Superior temporal gyrus (tissue), 1 donor: ENCODE measurements at regions not wholly inside any gene's neighbourhood (a gene's known extent, or its start where the extent isn't known, plus 50 kb on each side); places are given as distances from the start of the nearest gene placed in this dataset.

Experiments
- DNase-seq: peaks from one replicate; pipeline ENCODE4 v3.0.0-alpha.2; 2016; ENCODE audit errors: extremely low spot score

GRCh38 chr18:53754154-53754553, 470.3 kb downstream of the MBD2 start:
- no peak for DNase-seq

- no peak for DNase-seq
These were observed 470.9 kb downstream of the MBD2 start for GRCh38 chr18:53753601-53754000.

GRCh38 chr18:53752781-53753367, 471.6 kb downstream of the MBD2 start:
- DNase-seq, result no peak

- DNase-seq, result no peak
These were observed 474.7 kb downstream of the MBD2 start for GRCh38 chr18:53749766-53750165.

GRCh38 chr18:53747663-53748160, 476.8 kb downstream of the MBD2 start:
- no peak for DNase-seq

GRCh38 chr18:53747210-53747609, 477.3 kb downstream of the MBD2 start:
- no peak for DNase-seq

GRCh38 chr18:53745986-53746385, 478.5 kb downstream of the MBD2 start:
- no peak for DNase-seq

GRCh38 chr18:53745224-53745967, 479.1 kb downstream of the MBD2 start:
- DNase-seq, result no peak

GRCh38 chr18:53739700-53740099, 484.8 kb downstream of the MBD2 start:
- DNase-seq, result no peak

GRCh38 chr18:53735526-53735925, 488.9 kb downstream of the MBD2 start:
- no peak for DNase-seq

- no peak for DNase-seq
These were observed 509.1 kb downstream of the MBD2 start for GRCh38 chr18:53715243-53715853.

- DNase-seq, result no peak
These were observed 514.4 kb downstream of the MBD2 start for GRCh38 chr18:53710080-53710479.

- no peak for DNase-seq
These were observed 522.0 kb downstream of the MBD2 start for GRCh38 chr18:53702480-53702879.

- no peak for DNase-seq
These were observed 522.8 kb downstream of the MBD2 start for GRCh38 chr18:53701697-53702096.

- peak; percentile 78 for DNase-seq
These were observed 525.6 kb downstream of the MBD2 start for GRCh38 chr18:53698907-53699306.

- DNase-seq, result no peak
These were observed 534.6 kb downstream of the MBD2 start for GRCh38 chr18:53689886-53690285.

GRCh38 chr18:53686965-53687364, 537.5 kb downstream of the MBD2 start:
- no peak for DNase-seq

- DNase-seq, result no peak
These were observed 541.7 kb downstream of the MBD2 start for GRCh38 chr18:53682796-53683195.

- DNase-seq, result no peak
These were observed 547.0 kb downstream of the MBD2 start for GRCh38 chr18:53677480-53677879.

GRCh38 chr18:53665701-53666100, 558.8 kb downstream of the MBD2 start:
- DNase-seq, result no peak

- no peak for DNase-seq
These were observed 559.9 kb downstream of the MBD2 start for GRCh38 chr18:53664575-53664974.

GRCh38 chr18:53660306-53660705, 564.2 kb downstream of the MBD2 start:
- DNase-seq, result no peak

GRCh38 chr18:53657257-53657656, 567.2 kb downstream of the MBD2 start:
- DNase-seq, result no peak
